Stomach (tissue), 8 donors: ENCODE measurements at regions not wholly inside any gene's neighbourhood (a gene's known extent, or its start where the extent isn't known, plus 50 kb on each side); places are given as distances from the start of the nearest gene placed in this dataset.

Experiments
- DNase-seq, 2 donors: peaks; one replicate each; pipeline versions ENCODE4 v3.0.0 to v3.0.0-alpha.2; 2013 to 2019
- H3K27ac ChIP-seq, 5 donors: fragments of 200-600 bp in 4 of 5; sonication (generic) in 4 of 5; one replicate each; pipeline ENCODE4 v1.5.1; 2013 to 2019; ENCODE audit warnings: mild to moderate bottlenecking in 1 of 5, moderate library complexity in 1 of 5
- H3K27me3 ChIP-seq, 3 donors: fragments of 200-600 bp; sonication (generic); one replicate each; pipeline ENCODE4 v1.5.1; 2017 to 2019; ENCODE audit warnings: mixed run types in 1 of 3
- H3K36me3 ChIP-seq, 4 donors: fragments of 200-600 bp; sonication (generic); 1 replicate in 3 of 4; 2 replicates in 1 of 4; pipeline ENCODE4 v1.5.1; 2016 to 2019
- H3K4me1 ChIP-seq, 4 donors: fragments of 200-600 bp; sonication (generic); one replicate each; pipeline ENCODE4 v1.5.1; 2016 to 2019
- H3K4me3 ChIP-seq, 4 donors: fragments of 200-600 bp; sonication (generic) in 3 of 4; one replicate each; pipeline ENCODE4 v1.5.1; 2016 to 2019; ENCODE audit warnings: mild to moderate bottlenecking in 1 of 4
- H3K9me3 ChIP-seq, 4 donors: fragments of 200-600 bp; sonication (generic); one replicate each; pipeline ENCODE4 v1.5.1; 2016 to 2019
- EP300 ChIP-seq: sonication (generic); formaldehyde crosslinking; IDR thresholded peaks from one replicate; pipeline ENCODE4 v1.6.1; 2017; ENCODE audit warnings: antibody characterized with exemption
- POLR2A ChIP-seq, 4 donors: fragments of 450-650 bp; IDR thresholded peaks; one replicate each; pipeline ENCODE4 v1.6.1; 2016; ENCODE audit warnings: antibody characterized with exemption in 4 of 4, control low read depth in 2 of 4, mild to moderate bottlenecking in 1 of 4, moderate library complexity in 1 of 4
- POLR2AphosphoS5 ChIP-seq, 3 donors: sonication (generic); formaldehyde crosslinking; IDR thresholded peaks; one replicate each; pipeline ENCODE4 v1.6.1; 2016; ENCODE audit warnings: antibody characterized with exemption in 3 of 3
- WGBS, 5 donors: extraction: QIAGEN DNeasy Blood & Tissue Kit in 3 of 5; methylation state at CpG; one replicate each; pipeline versions ENCODE4 v1.1.5 to v1.1.7; 2013 to 2018; 5-methylcytosine and 5-hydroxymethylcytosine counted together
- intact Hi-C: fragments of 100-400 bp; cut with DNase I; formaldehyde crosslinking; loops from one replicate; pipeline ENCODE4 v1.15.1; 2023; ENCODE audit warnings: low total_unique reads
- TF ChIP-seq, protein P1 (sequence below), 7 experiments: fragments of 450-650 bp in 4 of 7; fragments of 200-600 bp in 3 of 7; sonication (generic) in 3 of 7; IDR thresholded peaks; one replicate each; pipeline ENCODE4 v1.5.1; 2016 to 2019; ENCODE audit warnings: antibody characterized with exemption in 7 of 7, control low read depth in 2 of 7, mild to moderate bottlenecking in 1 of 7
- donor health status: healthy with polysubstance abuse.
- donor health status: Bipolar disorder and iron deficiency.
- donor health status: healthy.

DNA sequence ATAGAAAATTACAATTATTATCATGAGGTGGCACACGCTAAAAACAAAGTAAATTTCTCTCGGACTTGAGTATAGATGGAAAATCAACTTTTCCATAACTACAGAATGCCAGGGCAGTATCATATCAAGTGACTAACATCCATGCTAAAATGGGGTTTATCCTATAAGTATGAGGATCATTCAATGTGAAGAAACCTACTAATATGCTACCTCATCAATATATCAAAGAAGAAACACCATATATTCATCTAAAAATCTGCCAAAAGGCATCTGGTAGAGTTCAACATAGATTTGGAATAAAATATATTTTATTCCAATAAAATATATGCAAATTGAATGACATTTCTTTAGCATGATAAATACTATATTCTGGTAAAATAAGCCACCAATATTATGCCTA, 894.4 kb downstream of the MCTP2 start:
- H3K4me3 ChIP-seq: no peak overlapping the region
- H3K4me1 ChIP-seq: peaks cover 0 to 10% (median 2%) of the 10 kb centered on the region in 4 donors
- intact Hi-C loops: no loop called here
- no peaks in the 10 kb centered on the region for H3K9me3 ChIP-seq
- H3K36me3 ChIP-seq: no peaks in the 10 kb centered on the region
- H3K27me3 ChIP-seq: no peaks in the 10 kb centered on the region
- no peak overlapping the region for H3K27ac ChIP-seq
- no peak for DNase-seq
- TF ChIP-seq POLR2A (IDR thresholded peaks at IDR 0.05) (no peak), POLR2AphosphoS5 (IDR thresholded peaks at IDR 0.05) (no peak), EP300 (no peak)
- TF ChIP-seq, protein P1, sequence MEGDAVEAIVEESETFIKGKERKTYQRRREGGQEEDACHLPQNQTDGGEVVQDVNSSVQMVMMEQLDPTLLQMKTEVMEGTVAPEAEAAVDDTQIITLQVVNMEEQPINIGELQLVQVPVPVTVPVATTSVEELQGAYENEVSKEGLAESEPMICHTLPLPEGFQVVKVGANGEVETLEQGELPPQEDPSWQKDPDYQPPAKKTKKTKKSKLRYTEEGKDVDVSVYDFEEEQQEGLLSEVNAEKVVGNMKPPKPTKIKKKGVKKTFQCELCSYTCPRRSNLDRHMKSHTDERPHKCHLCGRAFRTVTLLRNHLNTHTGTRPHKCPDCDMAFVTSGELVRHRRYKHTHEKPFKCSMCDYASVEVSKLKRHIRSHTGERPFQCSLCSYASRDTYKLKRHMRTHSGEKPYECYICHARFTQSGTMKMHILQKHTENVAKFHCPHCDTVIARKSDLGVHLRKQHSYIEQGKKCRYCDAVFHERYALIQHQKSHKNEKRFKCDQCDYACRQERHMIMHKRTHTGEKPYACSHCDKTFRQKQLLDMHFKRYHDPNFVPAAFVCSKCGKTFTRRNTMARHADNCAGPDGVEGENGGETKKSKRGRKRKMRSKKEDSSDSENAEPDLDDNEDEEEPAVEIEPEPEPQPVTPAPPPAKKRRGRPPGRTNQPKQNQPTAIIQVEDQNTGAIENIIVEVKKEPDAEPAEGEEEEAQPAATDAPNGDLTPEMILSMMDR (IDR thresholded peaks at IDR 0.05): no peak
- WGBS, 5 donors: 84 to 96% (median 93%) methylated on average over 2 of the region's 2 CpGs

- no peaks in the 10 kb centered on the region for H3K9me3 ChIP-seq
- H3K27ac ChIP-seq: no peak overlapping the region
- H3K27me3 ChIP-seq: no peaks in the 10 kb centered on the region
- no peak overlapping the region for H3K4me3 ChIP-seq
- intact Hi-C loops: no loop called here
- H3K36me3 ChIP-seq: no peaks in the 10 kb centered on the region
- DNase-seq: no peak
- TF ChIP-seq EP300: no peak
- no peak for TF ChIP-seq POLR2A (IDR thresholded peaks at IDR 0.05)
- TF ChIP-seq, protein P1 (IDR thresholded peaks at IDR 0.05): no peak
- no peak for TF ChIP-seq POLR2AphosphoS5 (IDR thresholded peaks at IDR 0.05)
- WGBS, 5 donors: 60 to 83% (median 77%) methylated on average over 3 of the region's 3 CpGs
- peaks cover 0 to 13% (median 2%) of the 10 kb centered on the region in 4 donors for H3K4me1 ChIP-seq
These were observed 896.0 kb downstream of the MCTP2 start for GRCh38 chr15:95127356-95127755.

DNA sequence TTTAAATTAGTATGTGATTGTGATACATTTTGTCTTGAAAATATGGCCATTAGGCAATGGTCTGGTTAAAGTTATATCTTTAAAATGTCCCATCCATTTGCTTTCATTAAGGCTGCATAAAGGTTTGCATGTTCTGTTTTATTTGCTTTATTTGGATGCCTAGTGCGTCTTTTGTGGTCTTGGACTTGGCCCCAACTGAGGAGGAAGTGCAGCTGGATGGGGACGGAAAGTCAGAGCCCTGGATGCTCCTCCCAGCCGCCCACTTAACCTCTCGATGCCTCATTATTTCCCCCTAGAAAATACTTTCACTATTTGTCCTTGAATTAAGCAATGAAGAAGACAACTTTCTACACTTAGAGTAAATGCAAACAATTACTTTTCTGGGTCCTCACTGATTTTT, 898.2 kb downstream of the MCTP2 start:
- no peaks in the 10 kb centered on the region for H3K27me3 ChIP-seq
- WGBS, 5 donors: 22 to 37% (median 28%) methylated on average over 4 of the region's 4 CpGs
- DNase-seq: peak in 1 of 2 donors; percentile 76
- intact Hi-C loops: no loop called here
- no peak overlapping the region for H3K4me3 ChIP-seq
- TF ChIP-seq POLR2AphosphoS5 (IDR thresholded peaks at IDR 0.05) (no peak), EP300 (no peak), POLR2A (IDR thresholded peaks at IDR 0.05) (no peak)
- no peaks in the 10 kb centered on the region for H3K36me3 ChIP-seq
- H3K4me1 ChIP-seq: peaks cover 0 to 13% (median 4%) of the 10 kb centered on the region in 4 donors
- H3K27ac ChIP-seq: peak overlapping the region in 1 of 5 donors; percentile 18
- no peaks in the 10 kb centered on the region for H3K9me3 ChIP-seq

DNA sequence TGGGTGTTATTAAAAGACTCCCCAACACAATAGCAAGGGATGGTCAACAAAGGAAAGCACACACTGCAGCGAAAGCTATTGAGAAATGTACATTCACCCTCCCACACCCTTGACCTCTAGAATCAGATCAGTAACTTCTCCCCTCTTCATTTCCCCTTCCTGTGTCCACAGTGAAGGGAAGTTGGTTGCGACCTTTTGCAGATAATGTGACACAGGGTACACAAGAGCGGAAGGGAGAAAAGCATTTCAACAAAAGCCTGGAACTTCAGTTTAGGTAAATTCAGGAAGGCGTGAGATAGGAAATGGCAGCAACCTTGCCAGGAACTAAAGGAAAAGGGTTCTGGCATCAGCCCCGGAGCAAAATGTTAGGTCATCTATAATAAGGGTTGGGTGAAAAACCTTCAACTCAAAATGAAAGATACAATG, 899.8 kb downstream of the MCTP2 start:
- Histone ChIP-seq H3K27ac (peak overlapping the region in 1 of 5 donors; percentile 35), H3K9me3 (no peaks in the 10 kb centered on the region), H3K4me3 (no peak overlapping the region), H3K27me3 (no peaks in the 10 kb centered on the region), H3K36me3 (no peaks in the 10 kb centered on the region), H3K4me1 (peaks cover 0 to 13% (median 4%) of the 10 kb centered on the region in 4 donors)
- 21 to 43% (median 36%) methylated on average over 5 of the region's 5 CpGs for WGBS, 5 donors
- intact Hi-C loops: no loop called here
- TF ChIP-seq EP300 (no peak), POLR2AphosphoS5 (IDR thresholded peaks at IDR 0.05) (peak in 1 of 3 donors; percentile 62)
- peak in 1 of 2 donors; percentile 37 for DNase-seq

GRCh38 chr15:95132774-95133173, 901.4 kb downstream of the MCTP2 start:
- H3K27ac ChIP-seq: no peak overlapping the region
- H3K27me3 ChIP-seq: no peaks in the 10 kb centered on the region
- no peak for DNase-seq
- no peaks in the 10 kb centered on the region for H3K9me3 ChIP-seq
- H3K4me3 ChIP-seq: no peak overlapping the region
- H3K36me3 ChIP-seq: no peaks in the 10 kb centered on the region
- peaks cover 0 to 13% (median 4%) of the 10 kb centered on the region in 4 donors for H3K4me1 ChIP-seq
- TF ChIP-seq EP300 (no peak), POLR2A (IDR thresholded peaks at IDR 0.05) (no peak), POLR2AphosphoS5 (IDR thresholded peaks at IDR 0.05) (no peak)
- TF ChIP-seq, protein P1 (IDR thresholded peaks at IDR 0.05): no peak
- intact Hi-C loops: no loop called here
- 85 to 94% (median 88%) methylated on average over 1 of the region's 1 CpG for WGBS, 5 donors
